HL-60 (cell line): ENCODE measurements at regions not wholly inside any gene's neighbourhood (a gene's known extent, or its start where the extent isn't known, plus 50 kb on each side); places are given as distances from the start of the nearest gene placed in this dataset.

Source experiments
- DNase-seq, 2 experiments: peaks; one replicate each; pipeline ENCODE4 v3.0.0-alpha.2; 2010 to 2020; ENCODE audit warnings: low read depth in 1 of 2, low spot score in 1 of 2
- H3K27ac ChIP-seq: fragments of 250-450 bp; sonication (Bioruptor Pico); replicated peaks from 2 replicates; pipeline ENCODE4 v1.5.1; 2020; ENCODE audit warnings: mild to moderate bottlenecking, moderate library complexity
- H3K27me3 ChIP-seq: fragments of 250-450 bp; sonication (Bioruptor Pico); 2 replicates; pipeline ENCODE4 v1.5.1; 2021; ENCODE audit warnings: mild to moderate bottlenecking, moderate library complexity; ENCODE audit not compliant: insufficient read depth, poor library complexity, severe bottlenecking
- H3K4me3 ChIP-seq: replicated peaks from 2 replicates; pipeline ENCODE4 v1.5.1; 2011; ENCODE audit warnings: mild to moderate bottlenecking, control low read depth, low read length; ENCODE audit not compliant: insufficient read depth
- GABPA ChIP-seq: IDR thresholded peaks from 2 replicates; pipeline ENCODE4 v1.6.1; 2012; ENCODE audit warnings: low read depth
- POLR2AphosphoS5 ChIP-seq: IDR thresholded peaks from 2 replicates; pipeline ENCODE4 v1.6.1; 2012; ENCODE audit warnings: low read depth
- SPI1 ChIP-seq: IDR thresholded peaks from 2 replicates; pipeline ENCODE4 v1.6.1; 2012; ENCODE audit warnings: low read depth, mild to moderate bottlenecking, borderline replicate concordance
- TF ChIP-seq, protein P1 (sequence below): IDR thresholded peaks from 2 replicates; pipeline ENCODE4 v1.6.1; 2012; ENCODE audit warnings: low read depth; ENCODE audit not compliant: insufficient replicate concordance
- TF ChIP-seq, protein P2 (sequence below): IDR thresholded peaks from one replicate; pipeline ENCODE4 v1.5.1; 2011; ENCODE audit warnings: low read length, control low read depth, inconsistent platforms; ENCODE audit not compliant: insufficient read depth

DNA sequence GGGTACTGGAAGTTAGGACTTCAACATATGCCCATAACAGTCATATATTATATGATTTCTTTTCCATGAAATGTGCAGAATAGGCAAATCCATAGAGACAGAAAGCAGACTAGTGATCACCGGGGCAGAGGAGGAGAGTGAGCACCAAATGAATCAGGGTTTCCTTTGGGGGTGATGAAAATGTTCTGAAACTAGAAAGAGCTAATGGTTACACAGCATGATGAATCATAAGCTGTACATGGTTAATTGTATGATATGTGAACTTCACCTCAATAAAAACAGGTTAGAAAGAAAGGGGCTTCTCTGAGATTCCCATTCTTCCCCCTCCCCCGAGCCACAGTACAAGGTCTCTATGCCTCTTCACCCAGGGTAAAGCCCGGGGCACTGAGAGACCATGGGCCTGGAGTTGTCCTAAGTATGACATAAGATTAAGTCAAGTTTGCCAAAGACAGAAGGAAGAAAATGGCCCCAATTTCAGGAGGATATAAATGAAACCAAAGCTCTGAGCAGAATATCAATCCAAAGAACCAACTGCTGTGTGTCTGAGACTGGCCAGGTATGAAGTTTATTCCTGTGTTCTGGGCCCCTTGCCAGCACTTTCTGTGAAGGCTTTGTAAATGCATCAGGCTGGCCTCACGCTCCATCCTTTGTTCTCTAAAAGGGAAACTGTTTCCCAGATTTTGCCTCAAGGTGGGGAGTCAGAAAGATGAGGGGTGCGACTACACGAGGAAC, 243.8 kb downstream of the CDK5RAP2 start:
- H3K27ac ChIP-seq: no peak overlapping the region
- TF ChIP-seq SPI1 (no peak), POLR2AphosphoS5 (no peak), GABPA (no peak)
- TF ChIP-seq, protein P1, sequence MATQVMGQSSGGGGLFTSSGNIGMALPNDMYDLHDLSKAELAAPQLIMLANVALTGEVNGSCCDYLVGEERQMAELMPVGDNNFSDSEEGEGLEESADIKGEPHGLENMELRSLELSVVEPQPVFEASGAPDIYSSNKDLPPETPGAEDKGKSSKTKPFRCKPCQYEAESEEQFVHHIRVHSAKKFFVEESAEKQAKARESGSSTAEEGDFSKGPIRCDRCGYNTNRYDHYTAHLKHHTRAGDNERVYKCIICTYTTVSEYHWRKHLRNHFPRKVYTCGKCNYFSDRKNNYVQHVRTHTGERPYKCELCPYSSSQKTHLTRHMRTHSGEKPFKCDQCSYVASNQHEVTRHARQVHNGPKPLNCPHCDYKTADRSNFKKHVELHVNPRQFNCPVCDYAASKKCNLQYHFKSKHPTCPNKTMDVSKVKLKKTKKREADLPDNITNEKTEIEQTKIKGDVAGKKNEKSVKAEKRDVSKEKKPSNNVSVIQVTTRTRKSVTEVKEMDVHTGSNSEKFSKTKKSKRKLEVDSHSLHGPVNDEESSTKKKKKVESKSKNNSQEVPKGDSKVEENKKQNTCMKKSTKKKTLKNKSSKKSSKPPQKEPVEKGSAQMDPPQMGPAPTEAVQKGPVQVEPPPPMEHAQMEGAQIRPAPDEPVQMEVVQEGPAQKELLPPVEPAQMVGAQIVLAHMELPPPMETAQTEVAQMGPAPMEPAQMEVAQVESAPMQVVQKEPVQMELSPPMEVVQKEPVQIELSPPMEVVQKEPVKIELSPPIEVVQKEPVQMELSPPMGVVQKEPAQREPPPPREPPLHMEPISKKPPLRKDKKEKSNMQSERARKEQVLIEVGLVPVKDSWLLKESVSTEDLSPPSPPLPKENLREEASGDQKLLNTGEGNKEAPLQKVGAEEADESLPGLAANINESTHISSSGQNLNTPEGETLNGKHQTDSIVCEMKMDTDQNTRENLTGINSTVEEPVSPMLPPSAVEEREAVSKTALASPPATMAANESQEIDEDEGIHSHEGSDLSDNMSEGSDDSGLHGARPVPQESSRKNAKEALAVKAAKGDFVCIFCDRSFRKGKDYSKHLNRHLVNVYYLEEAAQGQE: no peak
- TF ChIP-seq, protein P2, sequence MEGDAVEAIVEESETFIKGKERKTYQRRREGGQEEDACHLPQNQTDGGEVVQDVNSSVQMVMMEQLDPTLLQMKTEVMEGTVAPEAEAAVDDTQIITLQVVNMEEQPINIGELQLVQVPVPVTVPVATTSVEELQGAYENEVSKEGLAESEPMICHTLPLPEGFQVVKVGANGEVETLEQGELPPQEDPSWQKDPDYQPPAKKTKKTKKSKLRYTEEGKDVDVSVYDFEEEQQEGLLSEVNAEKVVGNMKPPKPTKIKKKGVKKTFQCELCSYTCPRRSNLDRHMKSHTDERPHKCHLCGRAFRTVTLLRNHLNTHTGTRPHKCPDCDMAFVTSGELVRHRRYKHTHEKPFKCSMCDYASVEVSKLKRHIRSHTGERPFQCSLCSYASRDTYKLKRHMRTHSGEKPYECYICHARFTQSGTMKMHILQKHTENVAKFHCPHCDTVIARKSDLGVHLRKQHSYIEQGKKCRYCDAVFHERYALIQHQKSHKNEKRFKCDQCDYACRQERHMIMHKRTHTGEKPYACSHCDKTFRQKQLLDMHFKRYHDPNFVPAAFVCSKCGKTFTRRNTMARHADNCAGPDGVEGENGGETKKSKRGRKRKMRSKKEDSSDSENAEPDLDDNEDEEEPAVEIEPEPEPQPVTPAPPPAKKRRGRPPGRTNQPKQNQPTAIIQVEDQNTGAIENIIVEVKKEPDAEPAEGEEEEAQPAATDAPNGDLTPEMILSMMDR: no peak
- peaks cover 6% of the 10 kb centered on the region for H3K27me3 ChIP-seq
- H3K4me3 ChIP-seq: no peak overlapping the region
- DNase-seq: no peak

- DNase-seq: no peak
- no peak overlapping the region for H3K4me3 ChIP-seq
- no peak overlapping the region for H3K27ac ChIP-seq
- TF ChIP-seq, protein P1: no peak
- TF ChIP-seq GABPA (no peak), POLR2AphosphoS5 (no peak), SPI1 (no peak)
- TF ChIP-seq, protein P2: no peak
- peaks cover 6% of the 10 kb centered on the region for H3K27me3 ChIP-seq
Observed at GRCh38 chr9:120331913-120332312, 248.1 kb downstream of the CDK5RAP2 start.

DNA sequence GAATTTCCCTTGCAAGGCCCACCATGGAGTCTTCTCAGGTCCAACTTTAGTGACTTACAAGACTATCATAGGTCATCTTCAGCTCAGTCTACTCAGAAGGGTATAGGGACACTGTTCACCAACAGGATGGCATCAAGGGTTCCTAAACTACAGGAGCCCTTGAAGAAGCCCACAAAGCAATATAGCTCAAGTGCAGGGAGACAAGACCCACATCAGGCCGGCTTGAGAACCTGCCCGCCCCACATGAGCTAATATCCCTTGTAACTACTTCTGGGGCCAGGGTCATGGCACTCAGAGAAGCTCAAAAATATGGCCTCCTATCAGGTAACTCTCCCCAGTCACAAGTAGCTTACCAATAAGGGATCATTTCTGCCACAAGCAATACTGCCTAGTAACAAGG, 249.9 kb downstream of the CDK5RAP2 start:
- no peak for DNase-seq
- TF ChIP-seq, protein P2: no peak
- TF ChIP-seq, protein P1: no peak
- TF ChIP-seq POLR2AphosphoS5 (no peak), SPI1 (no peak), GABPA (no peak)
- peaks cover 4% of the 10 kb centered on the region for H3K27me3 ChIP-seq
- H3K27ac ChIP-seq: no peak overlapping the region
- no peak overlapping the region for H3K4me3 ChIP-seq
